MM.1S (cell line): ENCODE measurements at regions not wholly inside any gene's neighbourhood (a gene's known extent, or its start where the extent isn't known, plus 50 kb on each side); places are given as distances from the start of the nearest gene placed in this dataset.

Source experiments
- DNase-seq: peaks from one replicate; pipeline ENCODE4 v3.0.0-alpha.2; 2015
- H2AFZ ChIP-seq: fragments of 300-600 bp; sonication (generic); 2 replicates; pipeline ENCODE4 v1.6.0; 2016; ENCODE audit warnings: antibody characterized with exemption, low read length
- H3F3A ChIP-seq: fragments of 300-600 bp; sonication (generic); 2 replicates; pipeline ENCODE4 v1.6.1; 2016; ENCODE audit warnings: mild to moderate bottlenecking, antibody characterized with exemption, low read length, moderate library complexity, mixed read lengths; ENCODE audit not compliant: insufficient read depth
- H3K27ac ChIP-seq: fragments of 300-600 bp; sonication (generic); 2 replicates; pipeline ENCODE4 v1.5.1; 2016; ENCODE audit warnings: mild to moderate bottlenecking, low read length
- H3K27me3 ChIP-seq: fragments of 300-600 bp; sonication (generic); replicated peaks from 2 replicates; pipeline ENCODE4 v1.6.0; 2016; ENCODE audit warnings: low read length; ENCODE audit not compliant: insufficient read depth
- H3K36me3 ChIP-seq: fragments of 300-600 bp; sonication (generic); replicated peaks from 2 replicates; pipeline ENCODE4 v1.6.1; 2016; ENCODE audit warnings: mild to moderate bottlenecking, low read length, mixed read lengths; ENCODE audit not compliant: insufficient read depth
- H3K4me1 ChIP-seq: fragments of 300-600 bp; sonication (generic); 2 replicates; pipeline ENCODE4 v1.6.1; 2016; ENCODE audit warnings: low read length, mixed read lengths
- H3K4me2 ChIP-seq: fragments of 300-600 bp; sonication (generic); 2 replicates; pipeline ENCODE4 v1.6.0; 2016; ENCODE audit warnings: low read depth, low read length
- H3K4me3 ChIP-seq: fragments of 300-600 bp; sonication (generic); 2 replicates; pipeline ENCODE4 v1.5.1; 2016; ENCODE audit warnings: low read length, mixed read lengths
- H3K79me2 ChIP-seq: fragments of 300-600 bp; sonication (generic); 2 replicates; pipeline ENCODE4 v1.6.1; 2016; ENCODE audit warnings: mixed run types, low read length, mixed read lengths
- H3K9ac ChIP-seq: fragments of 300-600 bp; sonication (generic); 2 replicates; pipeline ENCODE4 v1.6.1; 2016; ENCODE audit warnings: low read length, mixed read lengths
- H3K9me2 ChIP-seq: fragments of 300-600 bp; sonication (generic); replicated peaks from 2 replicates; pipeline ENCODE4 v1.6.1; 2016; ENCODE audit warnings: mild to moderate bottlenecking, low read length, mixed read lengths; ENCODE audit not compliant: insufficient read depth
- H3K9me3 ChIP-seq: fragments of 300-600 bp; sonication (generic); replicated peaks from 2 replicates; pipeline ENCODE4 v1.6.1; 2016; ENCODE audit warnings: mild to moderate bottlenecking, low read length, mixed read lengths; ENCODE audit not compliant: insufficient read depth
- H4K20me1 ChIP-seq: fragments of 300-600 bp; sonication (generic); 2 replicates; pipeline ENCODE4 v1.6.1; 2016; ENCODE audit warnings: mild to moderate bottlenecking, low read length, moderate library complexity, mixed read lengths; ENCODE audit not compliant: insufficient read depth
- CTCF ChIP-seq: fragments of 300-600 bp; sonication (generic); IDR thresholded peaks from 2 replicates; pipeline ENCODE4 v1.5.1; 2016; ENCODE audit warnings: antibody characterized with exemption, low read length, mixed read lengths
- EZH2 ChIP-seq: fragments of 300-600 bp; sonication (generic); optimal IDR thresholded peaks from 2 replicates; pipeline ENCODE3; 2017; ENCODE audit warnings: low read depth, mild to moderate bottlenecking, antibody characterized with exemption, low read length, mixed read lengths
- EZH2phosphoT487 ChIP-seq: fragments of 300-600 bp; sonication (generic); IDR thresholded peaks from 2 replicates; pipeline ENCODE4 v1.6.1; 2018; ENCODE audit warnings: antibody characterized with exemption, low read length

- no peaks in the 10 kb centered on the region for H3F3A ChIP-seq
- H3K9me3 ChIP-seq: no peaks in the 10 kb centered on the region
- DNase-seq: peak; percentile 72
- no peak overlapping the region; the same call in 1 of the 2 replicates for H3K27ac ChIP-seq
- no peaks in the 10 kb centered on the region for H3K9me2 ChIP-seq
- H2AFZ ChIP-seq: 0 out of 2 replicates have a peak overlapping the region, but pooled peaks have one; percentile 11
- no peaks in the 10 kb centered on the region for H3K27me3 ChIP-seq
- H3K9ac ChIP-seq: no peak overlapping the region
- no peak overlapping the region for H3K4me3 ChIP-seq
- no peak overlapping the region for H3K4me2 ChIP-seq
- no peaks in the 10 kb centered on the region for H3K79me2 ChIP-seq
- no peaks in the 10 kb centered on the region for H4K20me1 ChIP-seq
- H3K4me1 ChIP-seq: peaks cover 17% of the 10 kb centered on the region
- H3K36me3 ChIP-seq: no peaks in the 10 kb centered on the region
- TF ChIP-seq EZH2: no peak
- no peak for TF ChIP-seq EZH2phosphoT487
Measured at GRCh38 chr5:60248901-60249300, 355.4 kb upstream of the PDE4D start.

DNA sequence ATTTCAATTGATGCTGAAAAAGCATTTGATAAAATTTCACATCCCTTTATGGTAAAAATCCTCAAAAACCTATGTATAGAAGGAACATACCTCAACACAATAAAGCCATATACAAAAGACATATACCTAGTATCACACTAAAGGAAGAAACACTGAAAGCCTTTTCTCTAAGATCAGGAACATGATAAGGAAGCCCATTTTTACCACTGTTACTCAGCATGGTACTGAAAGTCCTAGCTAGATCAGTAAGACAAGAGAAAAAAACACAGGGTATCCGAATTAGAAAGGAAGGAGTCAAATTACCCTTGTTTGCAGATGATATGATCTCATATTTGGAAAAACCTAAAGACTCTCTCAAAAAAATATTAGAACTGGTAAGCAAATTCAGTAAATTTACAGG lies 350.2 kb upstream of the PDE4D start:
- Histone ChIP-seq H4K20me1 (no peaks in the 10 kb centered on the region), H3K4me2 (no peak overlapping the region), H3F3A (no peaks in the 10 kb centered on the region), H3K79me2 (no peaks in the 10 kb centered on the region), H3K36me3 (no peaks in the 10 kb centered on the region), H3K9me3 (no peaks in the 10 kb centered on the region), H2AFZ (no peak overlapping the region), H3K27me3 (no peaks in the 10 kb centered on the region), H3K4me3 (no peak overlapping the region), H3K4me1 (peaks cover 7% of the 10 kb centered on the region), H3K27ac (no peak overlapping the region), H3K9ac (no peak overlapping the region), H3K9me2 (no peaks in the 10 kb centered on the region)
- TF ChIP-seq CTCF (no peak), EZH2phosphoT487 (no peak), EZH2 (no peak)
- no peak for DNase-seq

DNA sequence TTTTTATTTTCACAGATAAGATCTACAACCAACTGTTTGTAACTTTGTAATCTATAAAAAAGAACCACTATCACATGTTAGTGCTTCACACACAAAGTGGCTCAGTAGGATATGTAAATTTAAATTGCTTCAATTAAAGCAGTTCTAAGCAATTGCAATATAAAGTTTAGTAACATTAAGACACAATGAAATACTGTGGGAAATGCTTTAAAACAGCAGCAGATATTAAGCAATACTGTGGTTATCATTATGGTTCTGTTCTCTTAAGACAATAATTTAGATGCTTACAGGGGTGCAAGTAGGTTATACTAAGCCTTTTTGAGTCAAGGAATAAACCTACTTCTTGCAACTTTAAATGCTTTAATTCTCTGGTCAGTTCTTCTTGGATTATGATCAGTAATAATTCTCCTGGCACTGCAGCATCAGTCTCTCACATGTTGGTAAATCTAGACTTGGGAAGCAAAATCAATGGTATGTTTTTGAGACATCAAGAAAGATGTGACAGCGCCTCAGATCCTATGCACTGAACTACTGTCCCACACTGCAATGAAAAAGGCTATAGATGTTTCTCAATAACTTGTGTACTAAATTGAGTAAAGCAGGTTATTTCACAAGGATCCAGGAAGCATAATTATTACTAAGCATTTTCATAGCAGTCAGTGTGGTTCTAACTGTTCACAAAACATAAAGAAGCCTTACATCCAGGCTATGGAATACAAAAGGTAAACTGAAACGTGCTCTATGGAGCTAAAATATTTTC lies 338.7 kb upstream of the PDE4D start:
- no peaks in the 10 kb centered on the region for H3K4me1 ChIP-seq
- H3K4me2 ChIP-seq: no peak overlapping the region
- no peak overlapping the region for H3K9ac ChIP-seq
- H3K4me3 ChIP-seq: no peak overlapping the region
- DNase-seq: no peak
- H3K79me2 ChIP-seq: no peaks in the 10 kb centered on the region
- no peaks in the 10 kb centered on the region for H3K9me2 ChIP-seq
- no peak overlapping the region for H3K27ac ChIP-seq
- H2AFZ ChIP-seq: no peak overlapping the region
- H3F3A ChIP-seq: no peaks in the 10 kb centered on the region
- no peaks in the 10 kb centered on the region for H4K20me1 ChIP-seq
- H3K36me3 ChIP-seq: no peaks in the 10 kb centered on the region
- H3K27me3 ChIP-seq: no peaks in the 10 kb centered on the region
- H3K9me3 ChIP-seq: no peaks in the 10 kb centered on the region
- TF ChIP-seq CTCF (no peak), EZH2 (no peak), EZH2phosphoT487 (no peak)

DNA sequence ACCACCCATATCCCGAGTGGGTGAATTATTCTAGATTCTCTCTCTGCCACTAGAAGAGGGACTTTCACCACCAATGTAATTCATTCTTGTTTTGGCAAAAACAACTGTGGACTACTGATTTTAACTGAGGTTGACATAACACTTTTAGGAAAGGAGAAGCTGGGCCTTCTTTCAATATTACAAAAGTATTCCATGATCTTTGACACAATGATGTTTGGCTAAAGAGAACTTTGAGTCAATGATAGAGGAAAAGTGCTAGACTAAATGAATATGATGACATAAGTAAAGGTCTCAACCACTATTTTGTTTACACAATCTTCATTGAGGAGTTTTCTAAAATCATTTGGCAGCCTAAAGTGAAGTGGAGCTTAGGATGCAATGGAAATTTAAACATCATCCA lies 336.9 kb upstream of the PDE4D start:
- no peaks in the 10 kb centered on the region for H3K27me3 ChIP-seq
- H3K4me3 ChIP-seq: no peak overlapping the region
- DNase-seq: no peak
- H3K4me1 ChIP-seq: no peaks in the 10 kb centered on the region
- H2AFZ ChIP-seq: no peak overlapping the region
- H4K20me1 ChIP-seq: no peaks in the 10 kb centered on the region
- no peaks in the 10 kb centered on the region for H3K9me2 ChIP-seq
- H3K4me2 ChIP-seq: no peak overlapping the region
- no peaks in the 10 kb centered on the region for H3K79me2 ChIP-seq
- H3F3A ChIP-seq: no peaks in the 10 kb centered on the region
- H3K9ac ChIP-seq: no peak overlapping the region
- no peaks in the 10 kb centered on the region for H3K9me3 ChIP-seq
- TF ChIP-seq EZH2phosphoT487: no peak
- no peak for TF ChIP-seq EZH2
- TF ChIP-seq CTCF: no peak
- H3K36me3 ChIP-seq: no peaks in the 10 kb centered on the region
- H3K27ac ChIP-seq: no peak overlapping the region
